ENCODE measurements at regions not wholly inside any gene's neighbourhood (a gene's known extent, or its start where the extent isn't known, plus 50 kb on each side); places are given as distances from the start of the nearest gene placed in this dataset.

- Histone ChIP-seq H2BK5ac (ENCODE audit: insufficient read length, low read length) (no peak overlapping the region), H3K4ac (ENCODE audit: low read depth, low read length) (no peak overlapping the region), H3K4me2 (ENCODE audit: insufficient read depth, insufficient read length, low read length) (peak overlapping the region; percentile 74), H3T11ph (ENCODE audit: low read length) (no peak overlapping the region), H3K23me2 (ENCODE audit: insufficient read length, low read depth, low read length, poor library complexity, severe bottlenecking) (peaks cover 52% of the 10 kb centered on the region), H3K79me1 (ENCODE audit: insufficient read depth, low read depth, low read length, poor library complexity, severe bottlenecking) (no peaks in the 10 kb centered on the region), H3K23ac (ENCODE audit: insufficient read length, low read depth, low read length) (no peak overlapping the region), H3K56ac (ENCODE audit: insufficient read length, low read depth, low read length) (no peak overlapping the region), H2BK12ac (ENCODE audit: insufficient read length, low read depth, low read length) (no peak overlapping the region), H3K9ac (ENCODE audit: extremely low read depth, insufficient read length, low read length) (no peak overlapping the region), H3K4me1 (ENCODE audit: insufficient read depth, low read length) (peaks cover 3% of the 10 kb centered on the region; the same call in 1 of the 2 replicates), H2BK20ac (ENCODE audit: low read depth, low read length, poor library complexity, severe bottlenecking) (no peak overlapping the region), H2AFZ (ENCODE audit: low read length) (no peak overlapping the region), H4K91ac (ENCODE audit: insufficient read length, low read depth, low read length) (no peak overlapping the region), H4K5ac (ENCODE audit: insufficient read length, low read depth, low read length) (no peak overlapping the region), H3K79me2 (ENCODE audit: insufficient read depth, low read length) (no peaks in the 10 kb centered on the region), H3K18ac (ENCODE audit: insufficient read length, low read depth, low read length) (no peak overlapping the region), H4K20me1 (ENCODE audit: control insufficient read depth, insufficient read depth, insufficient read length) (no peaks in the 10 kb centered on the region), H2BK15ac (ENCODE audit: low read depth, low read length) (no peak overlapping the region), H3K9me3 (ENCODE audit: control insufficient read depth, low read depth, low read length) (no peaks in the 10 kb centered on the region), H4K8ac (replicated peaks; ENCODE audit: insufficient read length, low read depth, low read length) (no peak overlapping the region), H2AK5ac (ENCODE audit: insufficient read length, low read length) (no peak overlapping the region), H3K27me3 (ENCODE audit: insufficient read depth, low read length) (peaks cover 76% of the 10 kb centered on the region), H3K14ac (ENCODE audit: insufficient read depth, low read length) (no peak overlapping the region), H3K27ac (ENCODE audit: insufficient read length, low read depth, low read length) (no peak overlapping the region), H2BK120ac (ENCODE audit: low read depth, low read length, poor library complexity, severe bottlenecking) (no peak overlapping the region)
- no CpG with 5 or more reads among the region's 39 CpGs for WGBS (ENCODE audit: extremely low coverage, insufficient read length, low lambda C conversion rate)
- Mint-ChIP-seq H3K27ac (no peak overlapping the region), H3K4me3 (peak overlapping the region; percentile 58 to 82), H3K9me3 (peaks cover 0 to 6% of the 10 kb centered on the region in 2 experiments; a peak in 3 of 5 replicates), H3K36me3 (ENCODE audit: insufficient read depth in 1 of 3, low read depth in 3 of 3) (no peaks in the 10 kb centered on the region; a peak in 1 of 7 replicates), H3K27me3 (ENCODE audit: low read depth) (peaks cover 83% of the 10 kb centered on the region), H3K4me1 (peaks cover 59 to 62% of the 10 kb centered on the region in 2 experiments)
- peak; percentile 56 for DNase-seq
- TF ChIP-seq CTCF (conservative IDR thresholded peaks at IDR 0.05): no peak
These were observed 112.6 kb downstream of the KCNRG start for GRCh38 chr13:50127726-50128291.

All from H9 (cell line).